H1 (cell line): ENCODE measurements at regions not wholly inside any gene's neighbourhood (a gene's known extent, or its start where the extent isn't known, plus 50 kb on each side); places are given as distances from the start of the nearest gene placed in this dataset.

Experiments
- EZH2 ChIP-seq: fragments of 200-600 bp; sonication (generic); IDR thresholded peaks from 2 replicates; pipeline ENCODE4 v1.7.1; 2012; ENCODE audit warnings: low read depth, mild to moderate bottlenecking, moderate library complexity, low read length, inconsistent platforms; ENCODE audit not compliant: severe bottlenecking
- TAF1 ChIP-seq: IDR thresholded peaks from 2 replicates; pipeline ENCODE4 v1.6.1; 2011; ENCODE audit warnings: mild to moderate bottlenecking, low read depth, low read length
- ZNF274 ChIP-seq: IDR thresholded peaks from 2 replicates; pipeline ENCODE4 v1.7.0; 2012; ENCODE audit warnings: low read length, borderline replicate concordance; ENCODE audit errors: extremely low read depth

DNA sequence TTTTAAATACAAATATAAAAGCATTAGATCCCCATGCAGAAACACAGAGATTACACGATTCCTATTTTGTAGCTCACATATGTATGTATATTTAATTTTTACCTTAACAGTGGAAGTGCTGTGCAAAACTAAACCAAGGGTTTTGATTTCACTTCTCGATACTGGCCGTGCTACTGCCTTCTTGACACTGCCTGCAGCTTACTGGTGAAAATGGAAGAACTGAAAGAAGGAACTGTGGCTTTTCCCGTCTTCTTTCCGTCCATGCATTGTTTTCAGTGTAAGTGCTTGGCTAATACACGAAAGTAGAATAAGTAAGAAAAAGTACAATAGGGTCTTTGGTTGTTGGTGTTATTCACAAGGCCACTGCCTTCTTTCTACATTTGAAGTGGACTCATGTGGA lies 129.5 kb downstream of the NDUFA10 start:
- TF ChIP-seq EZH2 (no peak), TAF1 (no peak), ZNF274 (no peak)
